ENCODE measurements at regions not wholly inside any gene's neighbourhood (a gene's known extent, or its start where the extent isn't known, plus 50 kb on each side); places are given as distances from the start of the nearest gene placed in this dataset.

- TF ChIP-seq POLR2A (IDR thresholded peaks at IDR 0.05; ENCODE audit: extremely low read depth, insufficient read length): no peak
- TF ChIP-seq, protein P1, sequence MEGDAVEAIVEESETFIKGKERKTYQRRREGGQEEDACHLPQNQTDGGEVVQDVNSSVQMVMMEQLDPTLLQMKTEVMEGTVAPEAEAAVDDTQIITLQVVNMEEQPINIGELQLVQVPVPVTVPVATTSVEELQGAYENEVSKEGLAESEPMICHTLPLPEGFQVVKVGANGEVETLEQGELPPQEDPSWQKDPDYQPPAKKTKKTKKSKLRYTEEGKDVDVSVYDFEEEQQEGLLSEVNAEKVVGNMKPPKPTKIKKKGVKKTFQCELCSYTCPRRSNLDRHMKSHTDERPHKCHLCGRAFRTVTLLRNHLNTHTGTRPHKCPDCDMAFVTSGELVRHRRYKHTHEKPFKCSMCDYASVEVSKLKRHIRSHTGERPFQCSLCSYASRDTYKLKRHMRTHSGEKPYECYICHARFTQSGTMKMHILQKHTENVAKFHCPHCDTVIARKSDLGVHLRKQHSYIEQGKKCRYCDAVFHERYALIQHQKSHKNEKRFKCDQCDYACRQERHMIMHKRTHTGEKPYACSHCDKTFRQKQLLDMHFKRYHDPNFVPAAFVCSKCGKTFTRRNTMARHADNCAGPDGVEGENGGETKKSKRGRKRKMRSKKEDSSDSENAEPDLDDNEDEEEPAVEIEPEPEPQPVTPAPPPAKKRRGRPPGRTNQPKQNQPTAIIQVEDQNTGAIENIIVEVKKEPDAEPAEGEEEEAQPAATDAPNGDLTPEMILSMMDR (IDR thresholded peaks at IDR 0.05; ENCODE audit: low read depth, low read length): no peak
Observed at GRCh38 chrX:572538-573124, 58.0 kb upstream of the SHOX start.
